WERI-Rb-1 (cell line): ENCODE measurements at regions not wholly inside any gene's neighbourhood (a gene's known extent, or its start where the extent isn't known, plus 50 kb on each side); places are given as distances from the start of the nearest gene placed in this dataset.

Source experiments
- DNase-seq: peaks from one replicate; pipeline ENCODE4 v3.0.0-alpha.2; 2020
- H3K27ac ChIP-seq: fragments of 250-450 bp; sonication (Bioruptor Pico); 2 replicates; pipeline ENCODE4 v1.5.1; 2020; ENCODE audit warnings: mild to moderate bottlenecking, moderate library complexity
- H3K27me3 ChIP-seq: fragments of 250-450 bp; sonication (Bioruptor Pico); 2 replicates; pipeline ENCODE4 v1.5.1; 2021; ENCODE audit warnings: mild to moderate bottlenecking, low read depth, moderate library complexity; ENCODE audit not compliant: insufficient read depth, severe bottlenecking
- H3K36me3 ChIP-seq: fragments of 250-450 bp; sonication (Bioruptor Pico); 2 replicates; pipeline ENCODE4 v1.5.1; 2020; ENCODE audit warnings: mild to moderate bottlenecking, moderate library complexity
- H3K4me3 ChIP-seq: 2 replicates; pipeline ENCODE4 v1.5.1; 2011; ENCODE audit warnings: low read depth, mild to moderate bottlenecking, control low read depth, low read length
- H3K9me3 ChIP-seq: fragments of 250-450 bp; sonication (Bioruptor Pico); 2 replicates; pipeline ENCODE4 v1.5.1; 2021; ENCODE audit warnings: mild to moderate bottlenecking, moderate library complexity; ENCODE audit not compliant: severe bottlenecking
- TF ChIP-seq, protein P1 (sequence below): IDR thresholded peaks from 2 replicates; pipeline ENCODE4 v1.5.1; 2011; ENCODE audit warnings: low read depth, mild to moderate bottlenecking, control low read depth, inconsistent platforms, low read length

GRCh38 chr6:94372229-94372628, 952.9 kb upstream of the EPHA7 start:
- TF ChIP-seq, protein P1, sequence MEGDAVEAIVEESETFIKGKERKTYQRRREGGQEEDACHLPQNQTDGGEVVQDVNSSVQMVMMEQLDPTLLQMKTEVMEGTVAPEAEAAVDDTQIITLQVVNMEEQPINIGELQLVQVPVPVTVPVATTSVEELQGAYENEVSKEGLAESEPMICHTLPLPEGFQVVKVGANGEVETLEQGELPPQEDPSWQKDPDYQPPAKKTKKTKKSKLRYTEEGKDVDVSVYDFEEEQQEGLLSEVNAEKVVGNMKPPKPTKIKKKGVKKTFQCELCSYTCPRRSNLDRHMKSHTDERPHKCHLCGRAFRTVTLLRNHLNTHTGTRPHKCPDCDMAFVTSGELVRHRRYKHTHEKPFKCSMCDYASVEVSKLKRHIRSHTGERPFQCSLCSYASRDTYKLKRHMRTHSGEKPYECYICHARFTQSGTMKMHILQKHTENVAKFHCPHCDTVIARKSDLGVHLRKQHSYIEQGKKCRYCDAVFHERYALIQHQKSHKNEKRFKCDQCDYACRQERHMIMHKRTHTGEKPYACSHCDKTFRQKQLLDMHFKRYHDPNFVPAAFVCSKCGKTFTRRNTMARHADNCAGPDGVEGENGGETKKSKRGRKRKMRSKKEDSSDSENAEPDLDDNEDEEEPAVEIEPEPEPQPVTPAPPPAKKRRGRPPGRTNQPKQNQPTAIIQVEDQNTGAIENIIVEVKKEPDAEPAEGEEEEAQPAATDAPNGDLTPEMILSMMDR, result no peak
- Histone ChIP-seq H3K27me3 (no peaks in the 10 kb centered on the region), H3K36me3 (no peaks in the 10 kb centered on the region), H3K9me3 (no peaks in the 10 kb centered on the region), H3K27ac (no peak overlapping the region), H3K4me3 (no peak overlapping the region)
- no peak for DNase-seq

DNA sequence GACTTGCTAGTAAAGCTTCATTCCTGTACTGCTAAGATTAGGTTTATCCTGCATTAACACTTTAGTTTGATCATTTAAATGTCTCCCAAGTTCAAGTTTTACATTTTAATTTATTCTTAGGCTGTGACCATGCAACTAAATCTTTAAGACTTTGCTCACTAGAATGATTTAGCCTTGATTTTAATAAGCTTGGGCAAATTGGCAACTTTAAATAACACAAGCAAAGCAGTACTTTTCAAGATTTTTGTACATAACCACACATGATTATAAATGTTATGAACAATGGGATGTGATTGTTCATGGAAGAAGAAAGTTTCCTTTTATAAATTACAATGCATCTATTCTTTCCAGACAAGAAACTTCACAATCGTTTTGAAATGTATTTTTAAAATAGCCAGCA, 948.0 kb upstream of the EPHA7 start:
- Histone ChIP-seq H3K27me3 (no peaks in the 10 kb centered on the region), H3K4me3 (no peak overlapping the region), H3K9me3 (no peaks in the 10 kb centered on the region), H3K27ac (no peak overlapping the region), H3K36me3 (no peaks in the 10 kb centered on the region)
- TF ChIP-seq, protein P1, result no peak
- DNase-seq, result no peak

- H3K27me3 ChIP-seq, result no peaks in the 10 kb centered on the region
- no peaks in the 10 kb centered on the region for H3K9me3 ChIP-seq
- no peak for DNase-seq
- no peak overlapping the region for H3K27ac ChIP-seq
- TF ChIP-seq, protein P1, result no peak
- no peaks in the 10 kb centered on the region for H3K36me3 ChIP-seq
- H3K4me3 ChIP-seq, result no peak overlapping the region
Observed at GRCh38 chr6:94362061-94362864, 942.9 kb upstream of the EPHA7 start.

GRCh38 chr6:94361304-94362060, 942.1 kb upstream of the EPHA7 start:
- H3K9me3 ChIP-seq, result no peaks in the 10 kb centered on the region
- DNase-seq, result no peak
- no peaks in the 10 kb centered on the region for H3K36me3 ChIP-seq
- TF ChIP-seq, protein P1, result no peak
- H3K4me3 ChIP-seq, result no peak overlapping the region
- H3K27ac ChIP-seq, result no peak overlapping the region
- H3K27me3 ChIP-seq, result no peaks in the 10 kb centered on the region

DNA sequence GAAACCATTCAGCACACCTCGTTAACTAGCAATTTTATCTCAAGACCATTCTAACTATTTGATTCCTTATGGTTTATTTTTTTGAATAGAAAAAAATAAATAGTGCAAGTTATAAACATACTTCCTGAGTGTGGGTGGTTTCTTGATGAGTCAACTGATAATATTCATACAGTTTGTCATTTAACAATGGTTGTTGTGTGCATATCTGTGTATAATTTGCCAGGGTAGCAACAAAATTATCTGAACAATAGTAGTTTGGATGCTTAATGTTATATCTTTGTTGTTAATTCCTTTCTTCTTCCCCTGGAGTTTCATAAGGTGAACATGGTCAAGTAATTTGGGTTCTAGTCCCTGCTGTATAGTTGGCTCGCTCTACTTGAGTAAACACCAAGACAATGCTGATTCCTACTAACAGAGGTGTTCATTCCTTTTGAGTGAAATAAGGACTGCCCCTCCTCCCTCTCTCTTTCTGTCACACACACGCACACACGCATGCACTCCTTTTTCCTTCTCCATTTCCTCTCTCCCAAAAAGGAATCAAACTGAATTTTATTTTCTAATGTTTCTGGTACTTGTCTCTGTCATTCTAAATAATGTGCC, 938.1 kb upstream of the EPHA7 start:
- Histone ChIP-seq H3K9me3 (no peaks in the 10 kb centered on the region), H3K27ac (no peak overlapping the region), H3K36me3 (no peaks in the 10 kb centered on the region), H3K27me3 (no peaks in the 10 kb centered on the region), H3K4me3 (no peak overlapping the region)
- no peak for DNase-seq
- TF ChIP-seq, protein P1, result no peak
